DND-41 (cell line): ENCODE measurements at regions not wholly inside any gene's neighbourhood (a gene's known extent, or its start where the extent isn't known, plus 50 kb on each side); places are given as distances from the start of the nearest gene placed in this dataset.

Experiments
- ATAC-seq: fragments of 200-7000 bp; cut with Tn5 transposase; 3 replicates; pipeline ENCODE4 v1.9.1; 2021; ENCODE audit warnings: low read depth; ENCODE audit not compliant: insufficient read depth
- DNase-seq: peaks from one replicate; pipeline ENCODE4 v3.0.0-alpha.2; 2020
- H2AFZ ChIP-seq: 2 replicates; pipeline ENCODE4 v1.6.0; 2012; ENCODE audit warnings: low read depth, low read length
- H3K27ac ChIP-seq: 2 replicates; pipeline ENCODE4 v1.5.1; 2012; ENCODE audit warnings: low read length, inconsistent platforms
- H3K27me3 ChIP-seq: fragments of 200-600 bp; sonication (generic); 2 replicates; pipeline ENCODE4 v1.6.0; 2012; ENCODE audit warnings: low read length, mild to moderate bottlenecking, inconsistent platforms; ENCODE audit not compliant: insufficient read depth, poor library complexity
- H3K36me3 ChIP-seq: 2 replicates; pipeline ENCODE4 v1.5.1; 2012; ENCODE audit warnings: low read length, inconsistent platforms; ENCODE audit not compliant: insufficient read depth
- H3K4me1 ChIP-seq: 2 replicates; pipeline ENCODE4 v1.5.1; 2012; ENCODE audit warnings: mild to moderate bottlenecking, low read length; ENCODE audit not compliant: insufficient read depth
- H3K4me2 ChIP-seq: 2 replicates; pipeline ENCODE4 v1.6.0; 2012; ENCODE audit warnings: mild to moderate bottlenecking, moderate library complexity, low read length, inconsistent platforms; ENCODE audit not compliant: insufficient read depth
- H3K4me3 ChIP-seq, 2 experiments: fragments of 200-600 bp in 1 of 2; shearing (Covaris generic) in 1 of 2; 2 replicates each; pipeline ENCODE4 v1.5.1; 2012 to 2016; ENCODE audit warnings: inconsistent platforms in 2 of 2, low read length in 2 of 2, mild to moderate bottlenecking in 2 of 2, low read depth in 1 of 2, moderate library complexity in 1 of 2
- H3K79me2 ChIP-seq: 2 replicates; pipeline ENCODE4 v1.6.0; 2012; ENCODE audit warnings: low read length, inconsistent platforms; ENCODE audit not compliant: insufficient read depth
- H3K9ac ChIP-seq: 2 replicates; pipeline ENCODE4 v1.6.0; 2012; ENCODE audit warnings: low read depth, mild to moderate bottlenecking, inconsistent platforms, low read length, moderate library complexity
- H3K9me3 ChIP-seq: 2 replicates; pipeline ENCODE4 v1.5.1; 2012; ENCODE audit warnings: low read length, moderate library complexity, mild to moderate bottlenecking, inconsistent platforms; ENCODE audit not compliant: insufficient read depth, severe bottlenecking
- H4K20me1 ChIP-seq: 2 replicates; pipeline ENCODE4 v1.6.0; 2012; ENCODE audit warnings: low read length; ENCODE audit not compliant: insufficient read depth
- CTCF ChIP-seq: IDR thresholded peaks from 2 replicates; pipeline ENCODE4 v1.5.1; 2012; ENCODE audit warnings: borderline replicate concordance, low read length, moderate library complexity, mild to moderate bottlenecking; ENCODE audit not compliant: poor library complexity, severe bottlenecking; ENCODE audit errors: extremely low read depth
- EZH2 ChIP-seq: IDR thresholded peaks from 3 replicates; pipeline ENCODE4 v1.6.1; 2012; ENCODE audit warnings: borderline replicate concordance, low read depth, mild to moderate bottlenecking, moderate library complexity, low read length, inconsistent platforms; ENCODE audit not compliant: severe bottlenecking

- TF ChIP-seq EZH2 (no peak), CTCF (no peak)
- H3K27ac ChIP-seq: no peak overlapping the region
- no peaks in the 10 kb centered on the region for H4K20me1 ChIP-seq
- H3K27me3 ChIP-seq: no peaks in the 10 kb centered on the region
- H3K4me2 ChIP-seq: no peak overlapping the region
- H2AFZ ChIP-seq: no peak overlapping the region
- no peak for ATAC-seq
- no peaks in the 10 kb centered on the region for H3K36me3 ChIP-seq
- no peaks in the 10 kb centered on the region for H3K4me1 ChIP-seq
- H3K79me2 ChIP-seq: no peaks in the 10 kb centered on the region
- no peak overlapping the region for H3K9ac ChIP-seq
- no peak overlapping the region for H3K4me3 ChIP-seq
- DNase-seq: no peak
- no peaks in the 10 kb centered on the region for H3K9me3 ChIP-seq
Measured at GRCh38 chr13:77832339-77833100, 86.1 kb downstream of the EDNRB start.

- Histone ChIP-seq H2AFZ (no peak overlapping the region), H3K27me3 (no peaks in the 10 kb centered on the region), H3K79me2 (no peaks in the 10 kb centered on the region), H3K4me1 (no peaks in the 10 kb centered on the region), H3K36me3 (no peaks in the 10 kb centered on the region), H3K4me3 (no peak overlapping the region), H3K4me2 (no peak overlapping the region), H3K27ac (no peak overlapping the region), H3K9ac (no peak overlapping the region), H4K20me1 (no peaks in the 10 kb centered on the region), H3K9me3 (no peaks in the 10 kb centered on the region)
- TF ChIP-seq EZH2 (no peak), CTCF (no peak)
- ATAC-seq (no peak), DNase-seq (no peak)
Measured at GRCh38 chr13:77831866-77832265, 86.8 kb downstream of the EDNRB start.

GRCh38 chr13:77829963-77830362, 88.7 kb downstream of the EDNRB start:
- H3K4me3 ChIP-seq: no peak overlapping the region
- peaks cover 4% of the 10 kb centered on the region for H3K27me3 ChIP-seq
- H3K36me3 ChIP-seq: no peaks in the 10 kb centered on the region
- no peak overlapping the region for H3K27ac ChIP-seq
- no peak overlapping the region for H3K4me2 ChIP-seq
- DNase-seq (no peak), ATAC-seq (no peak)
- no peak for TF ChIP-seq CTCF
- TF ChIP-seq EZH2: no peak
- H3K79me2 ChIP-seq: no peaks in the 10 kb centered on the region
- H3K4me1 ChIP-seq: no peaks in the 10 kb centered on the region
- no peaks in the 10 kb centered on the region for H3K9me3 ChIP-seq
- H4K20me1 ChIP-seq: no peaks in the 10 kb centered on the region
- no peak overlapping the region for H3K9ac ChIP-seq
- no peak overlapping the region for H2AFZ ChIP-seq

GRCh38 chr13:77828799-77829198, 89.8 kb downstream of the EDNRB start:
- no peak for ATAC-seq
- TF ChIP-seq CTCF: no peak
- TF ChIP-seq EZH2: no peak
- no peaks in the 10 kb centered on the region for H3K4me1 ChIP-seq
- H3K4me2 ChIP-seq: no peak overlapping the region
- no peak overlapping the region for H3K9ac ChIP-seq
- no peaks in the 10 kb centered on the region for H3K36me3 ChIP-seq
- no peak overlapping the region for H2AFZ ChIP-seq
- no peaks in the 10 kb centered on the region for H3K79me2 ChIP-seq
- no peaks in the 10 kb centered on the region for H4K20me1 ChIP-seq
- DNase-seq: no peak
- H3K4me3 ChIP-seq: no peak overlapping the region
- H3K27ac ChIP-seq: no peak overlapping the region
- no peaks in the 10 kb centered on the region for H3K9me3 ChIP-seq
- H3K27me3 ChIP-seq: peaks cover 4% of the 10 kb centered on the region
